GM19467 (cell line): ENCODE measurements at regions not wholly inside any gene's neighbourhood (a gene's known extent, or its start where the extent isn't known, plus 50 kb on each side); places are given as distances from the start of the nearest gene placed in this dataset.
"Not testable (repeated sequence)": the region's sequence is repeated elsewhere in the genome, so short reads cannot be mapped to it uniquely, and the experiment has no call there.

Experiments
- ATAC-seq: cut with Tn5 transposase; IDR thresholded peaks from one replicate; pipeline ENCODE4 v1.9.1; 2021; ENCODE audit warnings: mild to moderate bottlenecking, moderate library complexity; ENCODE audit not compliant: unreplicated experiment

- ATAC-seq, result no peak
These were observed 192.1 kb downstream of the DUSP10 start for GRCh38 chr1:221549815-221550214.

GRCh38 chr1:221552792-221553191 is 189.1 kb downstream of the DUSP10 start:
- not testable (repeated sequence) for ATAC-seq

GRCh38 chr1:221555689-221556433 is 186.0 kb downstream of the DUSP10 start:
- no peak for ATAC-seq

GRCh38 chr1:221556435-221556834 is 185.5 kb downstream of the DUSP10 start:
- no peak for ATAC-seq

- no peak for ATAC-seq
These were observed 184.9 kb downstream of the DUSP10 start for GRCh38 chr1:221557013-221557412.

- no peak for ATAC-seq
These were observed 183.5 kb downstream of the DUSP10 start for GRCh38 chr1:221558396-221558795.

- no peak for ATAC-seq
These were observed 182.0 kb downstream of the DUSP10 start for GRCh38 chr1:221559911-221560310.

- no peak for ATAC-seq
These were observed 179.1 kb downstream of the DUSP10 start for GRCh38 chr1:221562542-221563475.

GRCh38 chr1:221563476-221563921 is 178.4 kb downstream of the DUSP10 start:
- no peak for ATAC-seq

- ATAC-seq, result no peak
These were observed 177.0 kb downstream of the DUSP10 start for GRCh38 chr1:221564891-221565290.

GRCh38 chr1:221565711-221566110 is 176.2 kb downstream of the DUSP10 start:
- no peak for ATAC-seq

GRCh38 chr1:221567859-221568507 is 173.9 kb downstream of the DUSP10 start:
- ATAC-seq, result no peak

- ATAC-seq, result no peak
These were observed 168.1 kb downstream of the DUSP10 start for GRCh38 chr1:221573756-221574155.

GRCh38 chr1:221574529-221574928 is 167.4 kb downstream of the DUSP10 start:
- ATAC-seq, result no peak

GRCh38 chr1:221575605-221576004 is 166.3 kb downstream of the DUSP10 start:
- ATAC-seq, result no peak

GRCh38 chr1:221576268-221576667 is 165.6 kb downstream of the DUSP10 start:
- ATAC-seq, result no peak

- ATAC-seq, result no peak
These were observed 158.4 kb downstream of the DUSP10 start for GRCh38 chr1:221583465-221583864.

- not testable (repeated sequence) for ATAC-seq
These were observed 154.9 kb downstream of the DUSP10 start for GRCh38 chr1:221587013-221587412.

GRCh38 chr1:221591250-221591649 is 150.6 kb downstream of the DUSP10 start:
- ATAC-seq, result not testable (repeated sequence)

GRCh38 chr1:221594576-221594975 is 147.3 kb downstream of the DUSP10 start:
- ATAC-seq, result no peak

GRCh38 chr1:221598122-221598521 is 143.8 kb downstream of the DUSP10 start:
- no peak for ATAC-seq
